ENCODE measurements at regions not wholly inside any gene's neighbourhood (a gene's known extent, or its start where the extent isn't known, plus 50 kb on each side); places are given as distances from the start of the nearest gene placed in this dataset.

- no peak for DNase-seq
Observed at GRCh38 chr10:104574838-104575237, 66.3 kb upstream of the SORCS3 start.

GRCh38 chr10:104576611-104577010, 64.5 kb upstream of the SORCS3 start:
- DNase-seq: no peak

GRCh38 chr10:104577163-104577562, 63.9 kb upstream of the SORCS3 start:
- no peak for DNase-seq

GRCh38 chr10:104577861-104578521, 63.1 kb upstream of the SORCS3 start:
- no peak for DNase-seq

GRCh38 chr10:104578671-104579070, 62.4 kb upstream of the SORCS3 start:
- DNase-seq: peak in 1 of 51 donors; percentile 34

- DNase-seq: no peak
Observed at GRCh38 chr10:104579136-104579535, 62.0 kb upstream of the SORCS3 start.

GRCh38 chr10:104580321-104580720, 60.8 kb upstream of the SORCS3 start:
- DNase-seq: peak in 2 of 51 donors; percentile 4 to 56

- peak in 45 of 51 donors; percentile 3 to 81 (median 41) for DNase-seq
Observed at GRCh38 chr10:104580774-104581675, 60.1 kb upstream of the SORCS3 start.

- no peak for DNase-seq
Observed at GRCh38 chr10:104581884-104582601, 59.0 kb upstream of the SORCS3 start.

- no peak for DNase-seq
Observed at GRCh38 chr10:104582602-104582951, 58.5 kb upstream of the SORCS3 start.

- DNase-seq: no peak
Observed at GRCh38 chr10:104582966-104583365, 58.1 kb upstream of the SORCS3 start.

- no peak for DNase-seq
Observed at GRCh38 chr10:104584541-104584940, 56.5 kb upstream of the SORCS3 start.

GRCh38 chr10:104587751-104588150, 53.3 kb upstream of the SORCS3 start:
- DNase-seq: no peak

GRCh38 chr10:104589431-104589830, 51.7 kb upstream of the SORCS3 start:
- no peak for DNase-seq

- DNase-seq: no peak
Observed at GRCh38 chr10:104589871-104590270, 51.2 kb upstream of the SORCS3 start.

Data from hypothalamus (tissue), 51 donors.